ENCODE measurements at regions not wholly inside any gene's neighbourhood (a gene's known extent, or its start where the extent isn't known, plus 50 kb on each side); places are given as distances from the start of the nearest gene placed in this dataset.

DNA sequence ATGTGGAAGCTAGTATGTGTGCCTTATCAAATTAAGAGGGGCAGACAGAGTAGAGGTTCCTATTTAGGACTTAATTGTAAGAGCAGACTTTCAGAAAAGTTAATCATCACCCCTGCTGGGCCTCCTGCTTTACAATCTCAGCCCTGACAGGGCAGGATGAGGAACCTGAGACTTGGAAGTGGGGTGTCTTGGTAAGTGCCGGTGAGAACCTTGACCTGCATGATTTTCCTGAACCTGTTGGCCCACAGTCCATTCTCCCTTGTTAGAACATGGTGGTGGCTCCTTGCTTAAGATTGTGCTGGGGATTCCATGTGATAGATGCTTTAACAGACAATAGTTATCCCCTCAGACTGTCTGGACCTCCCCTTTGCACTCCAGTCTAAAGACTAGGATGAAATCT lies 141.7 kb upstream of the TMEM72 start:
- Histone ChIP-seq H3K9ac (ENCODE audit: low read length) (no peak overlapping the region), H3K27ac (ENCODE audit: low read depth, low read length) (no peak overlapping the region), H3K36me3 (ENCODE audit: control insufficient read depth in 1 of 2, insufficient read depth in 2 of 2, low read length in 2 of 2) (no peaks in the 10 kb centered on the region), H4K20me1 (ENCODE audit: insufficient read depth) (no peaks in the 10 kb centered on the region), H3K27me3 (ENCODE audit: insufficient read depth, low read length) (peaks cover 30% of the 10 kb centered on the region), H3K9me3 (ENCODE audit: control insufficient read depth in 1 of 2, insufficient read depth in 1 of 2, low read depth in 1 of 2, low read length in 2 of 2) (no peaks in the 10 kb centered on the region), H3K9me2 (ENCODE audit: insufficient read depth) (no peaks in the 10 kb centered on the region), H2AFZ (ENCODE audit: low read depth, low read length, poor library complexity, severe bottlenecking) (no peak overlapping the region), H3K4me1 (ENCODE audit: control insufficient read depth in 1 of 2, insufficient read depth in 2 of 2, low read length in 2 of 2) (no peaks in the 10 kb centered on the region), H3K79me2 (ENCODE audit: insufficient read depth, low read length) (no peaks in the 10 kb centered on the region), H3K4me2 (ENCODE audit: low read length) (no peak overlapping the region), H3K4me3 (replicated peaks in 1 of 2; ENCODE audit: low read depth in 1 of 2, low read length in 2 of 2) (no peak overlapping the region)
- intact Hi-C loops (cut with micrococcal nuclease), result no loop called here
- DNase-seq (ENCODE audit: low read depth, low spot score) (no peak), ATAC-seq (no peak)
- ChIA-PET RAD21 (ENCODE audit: low non-redundant PET in 1 of 2, low total read pairs in 2 of 2, uncharacterized antibody in 2 of 2, unreplicated experiment in 2 of 2) (no interaction called here), POLR2A (no interaction called here), CTCF (no interaction called here)
- TF ChIP-seq SRF (IDR thresholded peaks at IDR 0.05; ENCODE audit: low read depth) (no peak), JUND (IDR thresholded peaks at IDR 0.05) (no peak), EZH2phosphoT487 (IDR thresholded peaks at IDR 0.05; ENCODE audit: borderline replicate concordance) (no peak), ELF1 (IDR thresholded peaks at IDR 0.05; ENCODE audit: borderline replicate concordance, low read depth) (no peak), YY1 (IDR thresholded peaks at IDR 0.05; ENCODE audit: extremely low read depth, insufficient replicate concordance, low read depth, low read length) (no peak), FOSL1 (IDR thresholded peaks at IDR 0.05; ENCODE audit: low read depth) (no peak), CEBPB (IDR thresholded peaks at IDR 0.05; ENCODE audit: low read depth) (no peak), SP1 (IDR thresholded peaks at IDR 0.05; ENCODE audit: low read depth) (no peak), TCF7L2 (IDR thresholded peaks at IDR 0.05; ENCODE audit: borderline replicate concordance, extremely low read depth, insufficient read depth, insufficient read length) (no peak), EZH2 (IDR thresholded peaks at IDR 0.05) (no peak), SIN3A (IDR thresholded peaks at IDR 0.05; ENCODE audit: low read depth) (no peak), RAD21 (IDR thresholded peaks at IDR 0.05; ENCODE audit: low read depth) (no peak), CBX3 (IDR thresholded peaks at IDR 0.05; ENCODE audit: low read depth) (no peak), POLR2A (IDR thresholded peaks at IDR 0.05; ENCODE audit: borderline replicate concordance, extremely low read depth, insufficient read depth, insufficient read length) (no peak), POLR2AphosphoS5 (IDR thresholded peaks at IDR 0.05; ENCODE audit: low read depth, low read length) (no peak)
- TF ChIP-seq, protein P1, sequence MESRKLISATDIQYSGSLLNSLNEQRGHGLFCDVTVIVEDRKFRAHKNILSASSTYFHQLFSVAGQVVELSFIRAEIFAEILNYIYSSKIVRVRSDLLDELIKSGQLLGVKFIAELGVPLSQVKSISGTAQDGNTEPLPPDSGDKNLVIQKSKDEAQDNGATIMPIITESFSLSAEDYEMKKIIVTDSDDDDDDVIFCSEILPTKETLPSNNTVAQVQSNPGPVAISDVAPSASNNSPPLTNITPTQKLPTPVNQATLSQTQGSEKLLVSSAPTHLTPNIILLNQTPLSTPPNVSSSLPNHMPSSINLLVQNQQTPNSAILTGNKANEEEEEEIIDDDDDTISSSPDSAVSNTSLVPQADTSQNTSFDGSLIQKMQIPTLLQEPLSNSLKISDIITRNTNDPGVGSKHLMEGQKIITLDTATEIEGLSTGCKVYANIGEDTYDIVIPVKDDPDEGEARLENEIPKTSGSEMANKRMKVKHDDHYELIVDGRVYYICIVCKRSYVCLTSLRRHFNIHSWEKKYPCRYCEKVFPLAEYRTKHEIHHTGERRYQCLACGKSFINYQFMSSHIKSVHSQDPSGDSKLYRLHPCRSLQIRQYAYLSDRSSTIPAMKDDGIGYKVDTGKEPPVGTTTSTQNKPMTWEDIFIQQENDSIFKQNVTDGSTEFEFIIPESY (IDR thresholded peaks at IDR 0.05; ENCODE audit: extremely low read depth, insufficient replicate concordance, low read length), result no peak
- no TSS peak for BruUV-seq (replicated peaks)

All from HCT116 (cell line).